GM21360 (cell line): ENCODE measurements at regions not wholly inside any gene's neighbourhood (a gene's known extent, or its start where the extent isn't known, plus 50 kb on each side); places are given as distances from the start of the nearest gene placed in this dataset.
"Not testable (repeated sequence)": the region's sequence is repeated elsewhere in the genome, so short reads cannot be mapped to it uniquely, and the experiment has no call there.

Experiments used
- ATAC-seq: cut with Tn5 transposase; IDR thresholded peaks from one replicate; pipeline ENCODE4 v1.9.1; 2021; ENCODE audit warnings: mild to moderate bottlenecking, moderate library complexity; ENCODE audit not compliant: unreplicated experiment

DNA sequence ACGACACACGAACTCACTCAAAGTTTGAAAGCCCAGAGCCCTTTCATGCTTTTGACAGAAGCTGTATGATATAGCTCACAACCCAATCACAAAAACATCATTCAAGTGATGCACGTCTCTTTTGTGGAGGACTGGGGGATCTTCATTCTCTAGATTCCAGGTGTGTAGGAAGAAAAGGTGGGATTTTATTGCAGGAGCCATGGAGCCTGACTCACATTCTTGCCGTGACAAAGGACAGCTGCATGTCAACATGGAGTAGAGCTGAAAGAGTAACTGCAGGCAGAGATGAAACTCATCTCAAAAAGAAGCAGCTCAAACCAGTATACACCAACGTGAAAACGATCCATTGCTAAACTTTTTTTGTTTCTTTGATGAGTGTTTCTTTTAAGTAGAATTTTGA lies 50.9 kb upstream of the PDE1A start:
- ATAC-seq = no peak

DNA sequence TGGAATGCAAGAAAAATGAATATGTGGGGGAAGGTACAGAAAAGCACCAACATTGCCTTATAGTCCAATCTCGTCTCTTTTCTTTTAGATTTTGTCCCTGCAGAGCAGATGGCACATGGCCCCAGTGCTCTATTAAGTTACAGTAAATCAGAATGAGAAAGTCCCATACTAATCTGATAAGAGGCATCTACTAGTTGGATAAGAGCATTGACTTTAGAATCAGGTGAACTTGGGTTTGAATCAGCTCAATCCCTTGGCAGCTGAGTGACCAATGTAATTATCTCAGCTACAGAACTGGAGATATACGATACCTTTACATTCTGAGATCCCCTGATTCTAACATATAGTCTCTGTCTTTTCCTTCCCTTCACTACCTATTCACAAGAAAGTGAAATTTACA lies 54.8 kb upstream of the PDE1A start:
- ATAC-seq = no peak

DNA sequence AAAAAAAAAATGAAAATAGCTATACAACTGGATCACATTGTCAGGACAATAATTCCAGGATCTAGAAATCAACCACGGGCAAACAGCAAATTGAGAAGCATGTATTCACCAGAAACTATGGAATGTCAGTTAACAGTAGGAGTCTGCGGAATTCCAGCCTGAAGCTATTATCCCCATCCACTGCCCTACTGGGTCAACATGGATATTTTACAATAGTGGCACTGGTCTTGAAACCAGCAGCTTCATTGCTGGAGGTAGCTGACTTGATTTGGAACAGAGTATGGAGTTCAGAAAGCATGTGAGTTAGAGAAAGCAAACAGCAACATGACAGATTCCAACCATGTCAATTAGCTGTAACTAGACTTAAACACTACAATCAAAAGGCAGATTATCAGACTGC lies 55.7 kb upstream of the PDE1A start:
- ATAC-seq = no peak

DNA sequence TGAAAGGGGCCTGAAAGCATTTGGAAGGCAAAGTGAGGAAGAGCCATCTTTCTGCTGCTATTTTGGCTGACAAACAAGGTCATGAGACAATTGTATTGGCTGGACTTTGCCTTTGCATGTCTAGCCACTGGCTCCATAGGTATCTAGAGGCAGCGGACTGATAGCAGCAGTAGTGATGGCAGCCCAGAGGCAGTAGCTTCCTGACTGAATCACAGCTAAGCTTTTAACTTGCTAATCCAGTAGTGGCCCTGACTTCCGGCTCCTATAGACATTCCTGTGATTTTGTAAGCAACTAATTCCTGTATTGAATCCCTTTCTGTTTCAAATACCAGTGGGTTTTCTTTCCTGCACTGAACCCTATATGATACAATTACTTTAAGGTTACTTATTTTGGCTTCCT lies 69.8 kb upstream of the PDE1A start:
- ATAC-seq = no peak

DNA sequence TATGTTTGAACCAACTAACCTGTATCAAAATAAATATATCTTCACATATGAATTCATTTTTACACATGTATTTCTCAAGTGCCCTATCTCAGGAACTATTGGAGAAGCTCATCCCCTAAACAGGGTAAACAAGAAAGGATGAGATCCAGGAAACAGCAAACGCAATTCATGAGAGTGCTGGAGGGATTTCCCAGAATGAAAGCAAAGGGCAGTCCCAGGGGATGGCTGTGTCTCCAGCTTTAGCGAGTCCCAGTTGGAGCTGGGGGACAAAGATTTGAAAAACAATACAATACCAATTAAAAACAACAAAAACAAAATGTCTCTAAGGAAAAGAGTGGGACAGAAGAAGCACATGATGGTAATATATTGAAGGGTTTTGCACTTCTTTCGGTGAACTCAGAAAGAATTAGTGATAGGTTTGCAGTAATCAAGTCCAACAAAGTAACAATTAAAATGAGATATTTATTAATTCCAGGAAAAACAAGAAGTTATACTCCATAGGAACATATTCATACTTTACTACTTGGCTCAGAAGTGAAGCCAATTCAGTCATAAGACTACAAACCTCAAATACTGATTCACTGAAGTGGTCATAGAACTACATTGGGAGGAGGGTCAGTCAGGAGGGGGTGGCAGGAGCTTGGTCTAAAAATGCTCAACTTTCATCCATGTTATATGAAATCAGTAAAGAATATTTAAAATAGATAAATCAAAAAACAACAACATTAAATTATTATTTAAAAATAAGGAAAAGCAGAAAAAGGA lies 73.1 kb upstream of the PDE1A start:
- no peak for ATAC-seq

DNA sequence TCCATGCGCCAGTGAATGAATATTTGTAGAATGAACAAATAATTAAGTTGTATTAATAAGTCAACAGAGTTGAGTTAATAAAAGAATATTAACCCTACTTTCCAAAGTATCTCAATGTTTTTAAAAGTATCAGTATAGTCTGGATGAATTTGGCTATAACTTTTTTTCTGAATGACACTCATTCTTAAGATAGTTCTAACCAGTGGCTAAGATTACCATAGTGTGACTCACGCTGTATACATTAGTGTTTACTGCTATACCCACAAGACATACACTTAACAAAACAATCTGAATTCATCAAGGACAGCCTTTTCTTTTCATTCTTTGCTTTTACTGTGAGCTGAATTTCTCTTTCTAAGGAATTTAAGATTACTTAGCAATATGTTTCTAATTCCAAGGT lies 77.0 kb upstream of the PDE1A start:
- no peak for ATAC-seq

DNA sequence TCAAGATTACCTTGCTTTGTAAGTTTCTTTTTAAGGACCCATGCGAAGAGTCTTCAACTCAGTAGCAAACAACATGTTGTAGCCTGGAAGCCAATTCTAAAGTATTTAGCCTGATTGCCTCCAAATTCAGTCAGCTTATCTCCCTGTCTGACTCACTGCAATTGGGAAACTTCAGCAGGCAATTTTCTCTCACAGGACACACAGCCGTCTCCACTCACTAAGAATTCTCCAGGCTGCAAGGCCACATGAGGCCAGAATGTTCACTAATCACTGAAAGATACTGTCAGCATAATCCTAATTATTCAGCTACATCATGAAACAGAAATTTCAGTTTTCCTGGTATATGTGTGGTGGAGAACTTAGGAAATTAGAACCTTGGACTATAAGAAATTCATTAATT lies 78.1 kb upstream of the PDE1A start:
- no peak for ATAC-seq

DNA sequence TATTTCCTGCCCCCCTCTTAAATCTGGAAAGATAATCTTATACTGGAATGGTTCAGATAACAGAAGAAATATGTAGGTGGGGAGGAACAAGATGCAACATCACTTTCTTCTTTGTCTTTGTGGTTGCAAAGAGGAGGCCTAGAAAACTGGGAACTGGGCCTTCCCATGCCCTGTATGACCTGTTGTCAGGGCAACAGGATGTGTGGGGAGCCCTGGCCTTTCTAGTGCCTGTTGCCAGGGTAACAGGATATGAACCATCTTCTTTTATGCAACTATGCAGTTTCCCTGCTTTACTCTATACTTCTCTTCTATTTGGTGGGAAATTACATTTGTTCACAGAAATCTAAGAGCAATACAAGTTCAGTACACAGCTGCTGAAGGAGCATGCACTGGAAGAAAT lies 79.8 kb upstream of the PDE1A start:
- no peak for ATAC-seq

DNA sequence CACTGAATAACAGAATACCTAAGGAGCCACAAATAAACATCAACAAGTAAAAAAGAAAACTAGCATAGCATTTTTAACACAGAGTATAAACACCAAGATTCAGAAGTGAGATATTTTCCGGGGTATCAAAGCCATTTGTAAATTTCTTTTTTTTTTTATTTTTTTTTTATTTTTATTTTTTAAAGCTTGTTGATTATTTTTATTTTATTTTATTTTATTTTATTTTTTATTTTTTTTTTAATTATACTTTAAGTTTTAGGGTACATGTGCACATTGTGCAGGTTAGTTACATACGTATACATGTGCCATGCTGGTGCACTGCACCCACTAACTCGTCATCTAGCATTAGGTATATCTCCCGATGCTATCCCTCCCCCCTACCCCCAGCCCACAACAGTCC lies 81.7 kb upstream of the PDE1A start:
- ATAC-seq = not testable (repeated sequence)

DNA sequence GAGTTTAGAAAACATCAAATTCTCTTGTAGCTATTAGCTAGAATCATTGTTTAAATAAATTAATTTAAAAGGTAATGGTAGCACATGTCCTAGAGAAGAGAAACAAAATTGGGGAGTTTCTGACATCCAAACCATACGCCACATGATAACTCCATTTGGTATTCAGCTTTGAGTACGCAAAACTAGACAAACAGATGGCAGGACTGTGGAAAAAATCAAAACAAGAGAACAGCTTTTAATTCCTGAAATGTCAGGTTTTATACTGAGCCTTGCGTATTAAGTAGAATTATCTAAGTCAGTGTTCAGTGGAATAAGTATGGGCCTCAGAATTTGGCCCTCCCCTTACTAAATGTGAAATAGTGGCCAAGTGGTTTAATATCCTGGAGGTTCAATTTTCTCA lies 82.4 kb upstream of the PDE1A start:
- ATAC-seq = no peak

DNA sequence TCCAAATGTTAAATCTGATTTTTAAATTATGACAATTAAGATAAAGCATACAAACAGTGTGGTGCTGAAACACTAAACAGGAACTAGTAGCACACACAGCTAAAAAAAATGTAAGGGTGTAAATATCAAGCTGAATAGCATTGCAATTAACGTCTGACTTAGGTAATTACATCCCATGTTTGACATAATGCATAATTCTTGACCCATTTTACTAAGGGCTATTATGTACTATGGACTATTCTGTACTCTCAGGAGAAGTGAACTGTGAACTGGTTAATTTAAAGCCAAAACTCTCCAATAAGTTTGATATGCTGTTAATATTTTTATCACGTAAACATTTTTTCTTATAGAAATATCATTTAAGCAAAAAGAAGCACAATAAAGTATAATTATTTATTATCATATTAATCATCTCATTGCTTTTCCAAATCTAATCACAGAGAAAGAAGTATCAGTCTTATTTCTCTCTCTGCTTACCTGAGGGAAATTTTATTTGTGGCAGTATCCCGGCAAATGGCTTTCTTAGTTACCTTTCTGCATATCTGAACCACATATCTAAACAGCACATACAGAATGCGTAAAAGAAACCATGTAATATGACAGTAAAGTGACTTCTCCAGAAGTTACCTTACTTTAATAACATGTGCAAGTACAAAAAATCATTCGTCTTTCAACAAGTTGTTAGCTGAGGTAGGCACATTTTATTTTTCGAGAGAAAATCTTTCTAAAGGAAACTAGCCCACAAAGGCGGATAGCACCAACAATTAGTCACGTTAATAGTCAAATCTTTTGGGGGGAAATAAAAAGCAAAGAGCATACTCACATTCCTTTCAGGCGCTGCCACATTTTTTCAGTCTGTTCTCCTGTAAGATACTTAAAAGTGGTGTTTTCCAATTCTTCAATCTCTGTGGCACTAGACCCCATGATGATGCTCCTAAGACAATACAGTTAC lies 94.9 kb upstream of the PDE1A start:
- no peak for ATAC-seq

DNA sequence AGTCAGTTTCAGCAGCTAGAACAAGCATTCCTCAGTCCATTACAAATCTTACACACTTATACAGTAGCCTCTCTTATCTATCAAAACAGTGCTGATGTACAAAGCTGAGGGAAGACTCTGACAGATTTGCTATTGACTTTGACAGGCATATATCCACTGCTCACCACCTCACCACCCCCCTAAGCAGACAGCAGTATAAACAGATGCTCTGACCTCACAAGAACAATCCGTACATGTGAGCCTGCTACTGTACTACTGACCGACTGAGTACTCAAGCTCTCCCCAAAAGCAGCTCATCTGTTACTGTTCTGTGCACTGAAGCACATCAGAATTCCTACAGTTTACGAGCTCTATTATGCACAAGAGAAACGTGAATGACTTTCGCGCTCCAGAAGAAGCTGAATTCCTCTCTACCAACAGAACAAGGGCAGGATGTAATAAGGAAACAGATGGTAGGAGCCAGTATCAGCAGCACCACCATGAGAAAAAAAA lies 95.6 kb upstream of the PDE1A start:
- no peak for ATAC-seq

DNA sequence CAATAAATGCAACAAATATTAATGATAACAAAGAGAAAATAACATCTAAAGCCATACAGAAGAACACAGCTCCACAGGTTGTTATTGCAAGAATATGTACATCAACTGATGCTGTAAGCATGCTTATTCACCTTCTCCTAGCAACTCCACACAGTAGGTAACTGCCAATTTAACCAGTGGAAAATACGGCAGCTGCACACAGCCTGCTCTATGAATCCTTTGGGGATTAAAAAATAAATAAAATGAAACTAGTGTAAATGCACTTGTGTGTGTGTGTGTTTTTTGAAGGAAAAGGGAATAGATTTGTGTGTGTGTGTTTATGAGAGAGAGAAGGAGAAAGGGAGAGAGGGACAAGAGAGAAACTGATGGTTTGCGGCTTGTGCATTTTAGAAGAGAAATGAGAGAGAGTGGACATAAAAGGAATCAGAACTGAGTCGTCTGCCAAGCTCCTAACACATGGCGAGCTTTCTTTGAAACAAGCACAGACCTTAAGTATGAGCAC lies 96.2 kb upstream of the PDE1A start:
- no peak for ATAC-seq

DNA sequence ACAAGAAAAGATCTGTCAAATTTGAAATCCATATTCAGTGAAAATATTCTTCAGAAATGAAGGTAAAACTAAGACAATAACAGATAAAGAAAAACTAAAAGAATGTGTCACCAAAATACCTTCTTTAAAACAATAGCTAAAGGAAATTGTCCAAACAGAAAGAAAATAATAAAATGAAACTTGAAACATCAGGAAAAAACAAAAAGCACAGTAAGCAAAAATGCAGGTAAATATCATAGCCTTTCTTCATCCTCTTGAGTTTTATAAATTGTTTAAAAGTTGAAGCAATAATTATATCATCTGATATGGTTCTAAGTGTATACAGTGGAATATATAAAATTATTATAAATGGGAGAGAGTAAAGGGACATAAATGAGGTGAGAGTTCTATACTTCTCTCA lies 103.8 kb upstream of the PDE1A start:
- no peak for ATAC-seq

DNA sequence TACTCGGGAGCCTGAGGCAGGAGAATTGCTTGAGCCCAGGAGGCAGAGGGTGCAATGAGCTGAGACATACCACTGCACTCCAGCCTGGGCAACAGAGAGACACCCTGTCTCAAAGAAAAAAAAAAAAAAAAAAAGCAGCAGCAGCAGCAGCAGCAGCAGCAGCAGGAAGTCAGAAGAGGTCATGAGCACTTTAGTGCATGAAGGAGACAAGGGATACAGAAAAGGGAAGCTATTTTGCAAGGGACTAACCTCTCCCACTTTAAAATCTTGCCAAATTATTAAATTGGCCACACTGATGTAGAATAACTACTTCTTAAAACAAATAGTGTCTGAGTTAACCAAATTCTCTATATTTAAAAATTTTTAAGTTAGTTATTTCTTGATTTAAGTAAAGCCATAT lies 113.4 kb upstream of the PDE1A start:
- ATAC-seq = no peak

DNA sequence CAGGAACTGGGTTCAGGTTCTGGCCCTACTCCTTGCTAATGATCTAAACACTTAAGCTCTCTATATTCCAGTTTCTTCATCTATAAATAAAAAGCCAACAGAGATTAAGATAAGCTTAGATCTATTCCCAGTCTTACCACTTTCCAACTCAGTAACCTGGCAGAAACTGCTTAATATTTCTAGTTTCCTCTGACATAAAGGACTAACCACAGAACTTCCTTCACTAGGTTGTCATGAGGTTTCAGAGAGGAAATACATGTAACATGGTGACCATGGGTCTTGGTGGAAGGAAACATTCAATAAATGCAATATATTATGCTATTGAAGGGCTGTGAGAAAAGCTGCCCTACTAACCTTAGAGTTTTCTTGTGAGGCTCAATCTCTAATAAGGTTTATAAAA lies 114.4 kb upstream of the PDE1A start:
- peak; percentile 56 for ATAC-seq

DNA sequence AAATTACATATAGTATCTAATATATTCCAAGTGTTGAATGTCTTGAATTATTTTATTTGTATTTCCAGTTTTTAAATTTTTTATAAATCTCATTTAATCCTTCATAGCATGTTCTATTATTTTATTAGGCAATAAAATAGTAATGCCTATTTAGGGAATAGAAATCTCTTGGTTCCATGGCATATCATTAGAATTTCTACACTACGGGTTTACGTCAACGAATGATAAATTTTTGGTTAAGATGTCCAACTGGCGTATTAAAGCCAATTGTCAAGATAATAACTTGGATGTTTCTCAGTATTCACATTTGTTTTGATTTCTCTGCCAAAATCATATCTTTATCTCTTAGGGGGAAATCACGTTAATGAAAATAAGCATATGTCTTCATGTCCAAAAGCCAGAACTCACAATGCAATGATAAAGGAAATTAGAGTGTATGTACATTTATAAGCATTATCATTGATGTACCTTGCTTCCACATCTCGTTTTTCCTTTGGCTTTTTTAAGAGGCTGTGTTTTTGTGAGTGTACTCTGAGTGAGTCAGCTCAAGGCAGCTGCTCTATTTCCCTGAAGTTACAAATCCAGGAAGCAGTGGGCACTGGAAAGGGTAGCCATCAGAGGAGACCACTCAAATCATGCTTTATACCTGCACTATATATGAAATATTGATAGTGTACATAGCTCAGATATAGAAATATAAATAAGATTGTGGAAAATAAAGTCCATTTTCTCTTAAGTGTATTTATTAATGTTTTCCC lies 115.8 kb upstream of the PDE1A start:
- ATAC-seq = no peak

DNA sequence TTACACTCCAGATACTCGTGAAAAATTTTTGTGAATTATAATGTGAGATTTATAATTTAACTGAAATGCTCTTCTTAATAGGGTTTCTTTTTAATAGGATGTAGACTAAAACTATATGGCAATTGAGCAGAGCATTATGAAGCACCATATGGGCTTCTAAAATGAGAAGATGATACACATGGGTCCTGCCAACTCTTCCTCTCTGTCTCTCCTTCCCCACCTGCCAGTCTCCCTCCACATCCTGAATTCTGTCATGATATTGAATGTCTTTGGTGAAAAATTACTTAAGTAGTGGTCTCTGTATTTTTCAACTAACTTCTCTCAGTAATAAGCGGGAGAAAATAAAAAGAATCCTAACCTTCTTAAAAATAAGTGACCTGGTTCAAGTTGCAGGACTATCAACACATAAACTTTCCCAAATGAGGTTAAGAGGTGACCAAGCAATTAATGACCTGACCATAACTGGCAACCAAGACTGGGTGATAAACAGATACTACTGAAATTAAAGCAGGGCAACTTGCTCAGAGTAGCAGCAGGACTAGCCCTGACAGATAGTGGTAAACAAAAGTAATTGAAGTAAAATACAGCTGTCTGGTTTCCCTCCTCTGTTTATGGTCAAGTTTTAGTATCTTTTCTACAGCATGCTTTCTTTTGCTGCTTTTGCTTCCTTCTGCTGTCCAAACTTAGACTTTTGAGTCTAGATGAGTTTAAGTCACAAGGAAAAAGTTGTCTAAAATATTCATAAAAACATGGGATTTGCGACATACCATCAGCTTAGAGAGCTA lies 117.1 kb upstream of the PDE1A start:
- ATAC-seq = no peak

DNA sequence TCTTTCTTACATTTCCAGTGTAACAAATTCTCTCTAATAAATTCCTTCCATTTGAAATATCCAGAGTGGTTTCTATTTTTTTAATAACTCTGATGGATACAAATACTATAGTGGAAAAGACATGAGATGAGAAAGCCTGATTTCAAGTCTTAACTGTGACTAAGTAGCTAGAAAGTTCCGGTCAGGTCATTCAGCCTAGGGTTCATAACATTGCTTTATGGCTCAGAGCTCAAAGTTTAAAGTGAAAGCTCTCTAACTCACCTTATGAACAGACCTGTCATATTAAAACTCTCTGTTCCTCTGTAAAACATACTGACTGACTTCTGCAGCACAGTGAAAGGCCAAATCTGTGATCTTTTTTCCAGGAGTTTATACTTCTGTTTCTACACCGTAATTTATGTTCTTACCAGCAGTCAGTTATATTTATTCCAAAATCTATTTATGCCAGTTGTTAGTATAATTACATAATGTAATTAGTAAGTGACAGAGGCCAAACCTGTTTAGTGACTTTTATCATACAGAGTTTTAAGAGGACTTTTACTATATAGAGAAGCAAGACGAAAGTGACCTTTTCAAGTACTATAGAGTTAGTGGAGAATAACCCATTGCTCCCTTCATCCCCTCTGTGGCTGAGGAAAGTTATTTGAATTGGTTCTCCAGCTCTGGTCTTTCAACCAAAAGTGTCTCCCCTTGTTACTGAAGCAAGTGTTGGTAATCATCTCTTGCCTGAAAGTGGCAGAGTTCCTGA lies 118.8 kb upstream of the PDE1A start:
- peak; percentile 69 for ATAC-seq
